ENCODE measurements at regions not wholly inside any gene's neighbourhood (a gene's known extent, or its start where the extent isn't known, plus 50 kb on each side); places are given as distances from the start of the nearest gene placed in this dataset.
A peak's percentile ranks its signal among the peaks of the same experiment; 100 is the strongest.
"Not testable (repeated sequence)": the region's sequence is repeated elsewhere in the genome, so short reads cannot be mapped to it uniquely, and the experiment has no call there.

DNA sequence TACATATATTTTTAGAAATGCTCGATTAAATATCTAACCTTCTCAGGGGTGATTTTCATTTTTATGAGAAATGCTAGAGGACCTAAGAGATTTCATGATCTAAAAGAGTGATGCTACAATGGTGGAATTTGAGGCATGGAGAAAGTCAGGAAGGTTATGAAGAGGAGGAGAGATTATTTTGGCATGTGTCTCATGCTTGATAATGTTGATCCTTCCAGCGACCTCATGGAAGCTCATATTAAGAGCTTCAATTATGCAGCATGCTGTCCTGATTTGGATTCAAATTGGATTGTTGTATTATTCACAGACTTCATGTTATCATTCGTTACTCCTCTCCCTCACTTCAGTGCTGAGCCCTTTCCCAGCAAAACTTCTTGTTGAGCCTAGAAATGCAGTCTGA is 112.5 kb downstream of the RAP2B start:
- DNase-seq, result no peak
- no peaks in the 10 kb centered on the region for H3K9me3 Mint-ChIP-seq
- H3K36me3 Mint-ChIP-seq, result peaks cover 0 to 9% (median 4%) of the 10 kb centered on the region in 3 donors
- H3K4me1 Mint-ChIP-seq, result peaks cover 11 to 38% of the 10 kb centered on the region in 2 donors
- no peak overlapping the region for H3K4me3 Mint-ChIP-seq
- no peak overlapping the region for H3K27ac Mint-ChIP-seq
- peaks cover 0 to 3% (median 0%) of the 10 kb centered on the region in 3 donors for H3K27me3 Mint-ChIP-seq (ENCODE audit: low read depth in 3 of 3)

DNA sequence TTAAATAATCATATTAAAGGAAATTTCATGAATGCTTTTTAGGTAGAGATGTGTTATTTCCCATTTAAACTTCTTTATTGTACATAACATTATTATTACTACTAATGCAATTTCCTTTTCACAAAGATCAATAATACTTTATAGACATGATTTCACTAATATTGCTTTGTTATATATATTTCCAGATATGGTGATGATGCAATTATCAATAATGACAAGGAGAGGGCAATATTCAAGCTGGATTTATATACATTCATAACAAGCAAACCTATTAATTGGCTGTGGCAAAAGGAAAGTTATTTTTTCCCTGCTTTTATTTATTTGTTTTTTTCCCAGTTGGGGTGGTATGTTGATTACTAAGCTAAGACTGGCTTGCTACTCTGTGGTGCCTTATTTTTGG is 113.5 kb downstream of the RAP2B start:
- Mint-ChIP-seq H3K27me3 (ENCODE audit: low read depth in 3 of 3) (peaks cover 0 to 3% (median 1%) of the 10 kb centered on the region in 3 donors), H3K27ac (peak overlapping the region in 1 of 6 donors; percentile 83), H3K9me3 (no peaks in the 10 kb centered on the region), H3K36me3 (peaks cover 0 to 6% (median 4%) of the 10 kb centered on the region in 3 donors), H3K4me1 (peaks cover 11 to 35% of the 10 kb centered on the region in 2 donors), H3K4me3 (no peak overlapping the region)
- no peak for DNase-seq

DNA sequence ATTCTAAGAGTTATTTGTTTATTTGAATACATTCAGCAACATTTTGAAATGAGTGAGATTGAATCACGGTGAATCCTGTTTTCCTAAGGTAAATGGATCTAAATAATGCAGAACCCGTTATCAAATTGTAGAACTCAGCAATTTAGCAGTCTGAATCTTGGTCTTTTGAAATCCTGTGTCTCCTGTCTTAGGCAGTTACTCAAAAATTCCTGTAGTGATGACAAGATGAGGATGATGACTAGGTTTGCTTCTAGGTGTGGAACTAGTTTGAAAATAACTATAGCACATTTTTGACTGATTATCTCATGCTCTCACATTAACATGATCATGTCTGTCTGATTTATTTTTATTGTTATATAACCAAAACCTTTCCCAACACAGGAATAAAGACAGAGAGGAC is 115.0 kb downstream of the RAP2B start:
- H3K27ac Mint-ChIP-seq, result peak overlapping the region in 1 of 6 donors; percentile 37
- H3K36me3 Mint-ChIP-seq, result peaks cover 0 to 5% (median 4%) of the 10 kb centered on the region in 3 donors
- no peaks in the 10 kb centered on the region for H3K9me3 Mint-ChIP-seq
- no peak for DNase-seq
- H3K4me1 Mint-ChIP-seq, result peaks cover 9 to 22% of the 10 kb centered on the region in 2 donors
- no peak overlapping the region for H3K4me3 Mint-ChIP-seq
- H3K27me3 Mint-ChIP-seq (ENCODE audit: low read depth in 3 of 3), result peaks cover 0 to 3% (median 1%) of the 10 kb centered on the region in 3 donors

DNA sequence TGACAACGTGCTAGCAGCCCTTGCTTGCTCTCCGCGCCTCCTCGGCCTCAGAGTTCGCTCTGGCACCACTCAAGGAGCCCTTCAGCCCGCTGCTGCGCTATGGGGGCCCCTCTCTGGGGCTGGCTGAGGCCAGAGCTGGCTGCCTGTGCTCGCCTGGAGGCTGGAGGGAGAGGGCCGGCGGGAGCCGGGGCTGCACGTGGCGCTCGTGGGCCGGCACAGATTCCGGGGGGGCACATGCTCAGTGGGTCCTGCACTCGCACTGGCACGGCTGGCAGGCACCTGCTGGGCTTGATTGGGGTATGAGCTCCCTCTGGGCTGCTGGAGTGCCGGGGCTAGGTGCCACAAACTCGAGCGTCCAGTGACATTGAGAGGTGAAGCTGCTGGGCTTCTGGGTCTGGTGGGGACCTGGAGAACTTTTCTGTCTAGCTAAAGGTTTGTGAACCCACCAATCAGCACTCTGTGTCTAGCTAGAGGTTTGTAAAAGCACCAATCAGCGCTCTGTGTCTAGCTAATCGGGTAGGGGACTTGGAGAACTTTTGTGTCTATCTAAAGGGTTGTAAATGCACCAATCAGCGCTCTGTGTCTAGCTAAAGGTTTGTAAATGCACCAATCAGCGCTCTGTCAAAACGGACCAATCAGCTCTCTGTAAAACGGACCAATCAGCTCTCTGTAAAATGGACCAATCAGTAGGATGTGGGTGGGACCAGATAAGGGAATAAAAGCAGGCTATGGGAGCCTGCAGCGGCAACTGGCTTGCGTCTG is 119.4 kb downstream of the RAP2B start:
- peaks cover 23 to 24% of the 10 kb centered on the region in 2 donors for H3K4me1 Mint-ChIP-seq
- not testable (repeated sequence) for H3K36me3 Mint-ChIP-seq; H3K4me3 Mint-ChIP-seq; H3K27ac Mint-ChIP-seq; H3K27me3 Mint-ChIP-seq (ENCODE audit: low read depth in 3 of 3); DNase-seq; H3K9me3 Mint-ChIP-seq

DNA sequence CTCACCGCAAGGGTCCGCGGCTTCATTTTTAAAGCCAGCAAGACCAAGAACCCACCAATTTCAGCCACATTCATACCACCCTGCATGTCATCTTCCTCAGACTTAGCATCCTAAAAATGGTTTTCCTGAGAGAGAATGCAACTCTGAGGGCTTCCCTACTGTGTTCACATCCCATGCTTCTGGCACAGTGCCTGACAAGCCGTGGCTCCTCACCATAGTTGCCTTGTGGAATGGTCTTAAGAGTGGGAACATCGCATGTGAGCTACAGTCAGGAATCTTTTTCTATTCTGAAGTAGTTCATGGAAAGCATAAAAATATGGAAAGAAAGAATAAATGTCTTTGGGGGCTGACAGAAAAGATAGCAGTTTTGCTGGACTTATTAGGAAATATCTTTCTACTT is 120.3 kb downstream of the RAP2B start:
- Mint-ChIP-seq H3K4me1 (peaks cover 25 to 31% of the 10 kb centered on the region in 2 donors), H3K36me3 (no peaks in the 10 kb centered on the region), H3K27me3 (ENCODE audit: low read depth in 3 of 3) (peaks cover 0 to 5% (median 0%) of the 10 kb centered on the region in 3 donors), H3K9me3 (no peaks in the 10 kb centered on the region), H3K27ac (no peak overlapping the region), H3K4me3 (no peak overlapping the region)
- no peak for DNase-seq

DNA sequence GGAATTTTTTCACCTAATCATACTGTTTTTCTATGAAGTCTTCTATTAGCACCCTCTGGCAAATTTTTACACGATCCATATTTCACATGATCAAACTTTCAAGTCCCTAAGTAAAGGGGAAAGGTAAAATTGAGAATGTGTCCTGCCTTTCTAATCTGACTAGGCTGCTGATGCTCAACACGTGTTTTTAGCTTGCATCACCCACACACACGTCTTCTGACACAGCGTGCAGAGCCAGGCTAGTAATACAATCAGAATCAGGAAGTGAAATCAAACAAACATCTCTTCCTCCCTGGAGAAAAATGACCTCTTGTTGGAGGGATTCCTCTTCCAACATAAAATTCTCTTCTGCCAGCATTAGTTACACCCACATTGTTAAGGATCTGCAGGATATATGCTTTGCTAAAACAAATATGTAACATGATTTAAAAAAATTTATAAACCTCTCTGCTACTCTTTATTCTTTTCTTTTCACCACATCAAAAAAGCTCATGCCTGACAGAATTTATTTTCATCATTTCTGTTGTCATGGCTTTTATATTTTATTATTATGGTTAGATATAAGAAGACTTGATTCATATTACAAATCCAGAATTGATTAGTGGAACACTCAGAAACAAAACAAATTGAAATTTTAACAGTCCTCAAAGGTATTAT is 122.4 kb downstream of the RAP2B start:
- H3K4me1 Mint-ChIP-seq, result peaks cover 44 to 49% of the 10 kb centered on the region in 2 donors
- peaks cover 0 to 5% (median 0%) of the 10 kb centered on the region in 3 donors for H3K27me3 Mint-ChIP-seq (ENCODE audit: low read depth in 3 of 3)
- H3K27ac Mint-ChIP-seq, result peak overlapping the region; percentile 69 to 95 (median 88)
- no peaks in the 10 kb centered on the region for H3K36me3 Mint-ChIP-seq
- peak overlapping the region in 4 of 5 donors; percentile 3 to 70 (median 58) for H3K4me3 Mint-ChIP-seq
- peak; percentile 7 to 40 (median 25) for DNase-seq
- H3K9me3 Mint-ChIP-seq, result no peaks in the 10 kb centered on the region

DNA sequence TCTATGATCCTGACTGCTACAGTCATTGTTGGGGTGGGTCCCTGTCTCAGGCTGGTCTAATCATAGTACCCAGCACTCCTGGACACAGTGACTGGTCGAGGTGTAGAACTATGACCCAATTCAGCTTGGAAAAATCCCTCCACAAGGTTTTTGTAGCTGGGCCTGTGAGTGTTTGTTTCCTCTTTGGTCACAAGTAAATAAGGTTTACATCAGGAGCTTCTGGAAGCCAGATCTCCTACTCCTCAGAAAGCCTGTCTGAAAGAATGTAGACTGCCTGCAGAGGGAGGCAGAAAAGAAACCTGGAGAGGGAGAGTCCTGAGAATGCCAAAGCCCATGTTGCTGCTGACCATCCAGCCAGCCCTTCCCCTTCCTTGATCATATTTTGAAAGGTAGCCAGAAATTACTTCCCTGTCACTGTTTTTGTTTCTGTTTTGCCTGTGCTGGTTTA is 123.2 kb downstream of the RAP2B start:
- DNase-seq, result no peak
- peaks cover 0 to 5% (median 0%) of the 10 kb centered on the region in 3 donors for H3K27me3 Mint-ChIP-seq (ENCODE audit: low read depth in 3 of 3)
- no peaks in the 10 kb centered on the region for H3K9me3 Mint-ChIP-seq
- H3K4me3 Mint-ChIP-seq, result peak overlapping the region in 1 of 5 donors; percentile 62
- peaks cover 49 to 57% of the 10 kb centered on the region in 2 donors for H3K4me1 Mint-ChIP-seq
- H3K36me3 Mint-ChIP-seq, result no peaks in the 10 kb centered on the region
- peak overlapping the region; percentile 42 to 87 (median 78) for H3K27ac Mint-ChIP-seq

DNA sequence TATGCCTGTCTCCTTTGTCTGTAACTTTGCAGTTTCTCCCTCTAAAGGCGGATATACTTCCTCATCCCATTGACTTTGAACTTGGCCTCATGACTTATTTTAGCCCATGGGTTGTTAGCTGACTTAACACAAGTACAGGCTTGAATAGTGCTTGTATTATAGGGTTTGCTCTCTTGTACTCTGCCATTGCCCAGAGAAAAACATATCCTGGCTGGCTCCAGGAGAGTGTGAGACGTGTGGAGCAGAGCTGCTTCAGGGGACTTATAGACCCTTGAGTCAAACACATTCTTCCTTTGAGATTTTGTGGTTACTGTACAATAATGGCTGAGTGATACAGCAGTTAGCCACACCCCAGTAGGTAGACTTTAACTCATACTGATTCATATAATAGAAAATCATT is 124.0 kb downstream of the RAP2B start:
- H3K27me3 Mint-ChIP-seq (ENCODE audit: low read depth in 3 of 3), result peaks cover 0 to 4% (median 0%) of the 10 kb centered on the region in 3 donors
- peaks cover 56 to 65% of the 10 kb centered on the region in 2 donors for H3K4me1 Mint-ChIP-seq
- H3K27ac Mint-ChIP-seq, result peak overlapping the region; percentile 42 to 86 (median 74)

DNA sequence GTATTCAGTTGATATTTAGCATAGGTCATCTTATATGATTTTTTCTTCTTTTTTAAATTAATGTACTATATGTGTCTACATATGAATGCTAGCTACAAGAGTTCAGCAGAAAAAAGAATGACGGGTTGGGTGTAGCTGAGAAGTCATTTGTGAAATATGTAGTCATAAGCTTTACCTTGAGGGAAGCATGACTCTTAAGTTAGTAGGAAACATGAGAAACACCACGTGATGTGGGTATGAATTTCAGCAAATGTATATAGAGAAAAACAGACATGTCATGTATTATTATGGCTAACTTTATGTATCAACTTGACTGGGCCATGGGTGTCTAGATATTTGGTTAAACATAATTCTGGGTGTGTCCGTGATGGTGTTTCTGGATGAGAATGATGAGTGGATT is 125.0 kb downstream of the RAP2B start:
- no peak for DNase-seq
- no peaks in the 10 kb centered on the region for H3K9me3 Mint-ChIP-seq
- H3K4me1 Mint-ChIP-seq, result peaks cover 66 to 75% of the 10 kb centered on the region in 2 donors
- no peak overlapping the region for H3K4me3 Mint-ChIP-seq
- peak overlapping the region in 2 of 6 donors; percentile 72 to 78 for H3K27ac Mint-ChIP-seq
- H3K27me3 Mint-ChIP-seq (ENCODE audit: low read depth in 3 of 3), result peaks cover 0 to 4% (median 0%) of the 10 kb centered on the region in 3 donors
- H3K36me3 Mint-ChIP-seq, result no peaks in the 10 kb centered on the region

More for the DNA sequence above, 124.0 kb downstream of the RAP2B start:
- no peaks in the 10 kb centered on the region for H3K36me3 Mint-ChIP-seq
- H3K4me3 Mint-ChIP-seq, result peak overlapping the region in 1 of 5 donors; percentile 2
- DNase-seq, result no peak
- H3K9me3 Mint-ChIP-seq, result no peaks in the 10 kb centered on the region

DNA sequence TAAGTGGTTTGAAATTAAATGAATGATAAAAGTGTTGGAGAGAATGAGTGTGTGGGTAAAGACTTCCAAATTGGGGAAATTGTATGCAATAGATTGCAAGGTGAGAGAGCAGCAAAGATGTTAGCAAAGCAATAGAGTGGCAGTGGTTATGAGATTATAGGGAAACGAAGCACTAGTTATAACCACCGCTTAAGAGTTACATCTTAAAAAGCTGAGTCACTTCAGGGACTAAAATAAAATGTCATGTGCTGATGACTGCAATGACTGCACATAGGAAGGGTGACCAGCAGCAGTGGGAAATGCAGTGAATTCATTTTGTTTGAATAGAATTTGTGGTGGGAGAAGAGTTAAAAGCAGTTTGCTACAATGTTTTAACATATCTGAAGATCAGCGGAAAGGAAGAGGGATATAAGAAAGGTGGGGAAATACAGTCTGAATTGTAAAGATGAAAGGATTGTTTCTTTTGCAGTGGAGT is 127.3 kb downstream of the RAP2B start:
- H3K4me3 Mint-ChIP-seq, result peak overlapping the region in 2 of 5 donors; percentile 36 to 59
- H3K27me3 Mint-ChIP-seq (ENCODE audit: low read depth in 3 of 3), result no peaks in the 10 kb centered on the region
- no peaks in the 10 kb centered on the region for H3K9me3 Mint-ChIP-seq
- H3K27ac Mint-ChIP-seq, result peak overlapping the region in 5 of 6 donors; percentile 2 to 71 (median 44)
- no peak for DNase-seq
- H3K4me1 Mint-ChIP-seq, result peaks cover 59 to 71% of the 10 kb centered on the region in 2 donors
- no peaks in the 10 kb centered on the region for H3K36me3 Mint-ChIP-seq

DNA sequence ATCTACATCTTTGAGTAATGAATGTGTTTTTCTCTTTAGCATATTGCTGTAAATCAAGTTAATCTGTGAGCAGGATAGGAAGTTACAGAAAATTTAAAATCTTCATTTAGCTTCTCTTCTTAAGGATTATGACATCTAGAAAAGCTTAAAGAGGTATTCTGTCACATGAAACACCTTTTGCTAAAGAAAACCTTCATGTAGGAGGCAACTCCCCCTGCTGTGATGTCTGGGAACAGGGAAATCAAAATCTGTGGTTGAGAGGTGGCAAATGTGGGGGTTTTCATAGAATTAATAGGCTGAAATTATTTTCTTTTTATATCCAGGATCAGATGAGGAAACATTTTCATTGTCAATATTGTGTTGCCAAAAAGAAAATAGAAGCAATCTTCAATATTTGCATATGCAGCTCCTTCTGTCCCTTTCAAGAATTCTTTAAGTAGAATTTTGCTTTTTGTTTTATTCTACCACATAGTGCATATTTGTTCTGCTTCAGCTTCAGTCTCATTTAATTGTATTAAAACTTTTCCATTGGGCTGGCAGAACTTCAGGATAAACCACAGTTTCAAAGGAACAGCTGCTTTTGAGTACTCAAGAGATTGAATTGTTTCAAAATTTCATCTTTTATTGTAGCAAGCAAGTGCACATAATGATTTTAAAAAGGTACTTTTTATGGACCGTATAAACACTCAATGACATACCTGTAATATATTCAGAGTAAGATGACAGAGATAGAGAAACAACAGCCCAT is 128.4 kb downstream of the RAP2B start:
- peak; percentile 16 to 25 (median 21) for DNase-seq
- Mint-ChIP-seq H3K9me3 (no peaks in the 10 kb centered on the region), H3K36me3 (no peaks in the 10 kb centered on the region), H3K4me1 (peaks cover 50 to 61% of the 10 kb centered on the region in 2 donors), H3K27ac (peak overlapping the region in 4 of 6 donors; percentile 56 to 66 (median 58)), H3K27me3 (ENCODE audit: low read depth in 3 of 3) (no peaks in the 10 kb centered on the region), H3K4me3 (peak overlapping the region in 3 of 5 donors; percentile 3 to 70 (median 28))

DNA sequence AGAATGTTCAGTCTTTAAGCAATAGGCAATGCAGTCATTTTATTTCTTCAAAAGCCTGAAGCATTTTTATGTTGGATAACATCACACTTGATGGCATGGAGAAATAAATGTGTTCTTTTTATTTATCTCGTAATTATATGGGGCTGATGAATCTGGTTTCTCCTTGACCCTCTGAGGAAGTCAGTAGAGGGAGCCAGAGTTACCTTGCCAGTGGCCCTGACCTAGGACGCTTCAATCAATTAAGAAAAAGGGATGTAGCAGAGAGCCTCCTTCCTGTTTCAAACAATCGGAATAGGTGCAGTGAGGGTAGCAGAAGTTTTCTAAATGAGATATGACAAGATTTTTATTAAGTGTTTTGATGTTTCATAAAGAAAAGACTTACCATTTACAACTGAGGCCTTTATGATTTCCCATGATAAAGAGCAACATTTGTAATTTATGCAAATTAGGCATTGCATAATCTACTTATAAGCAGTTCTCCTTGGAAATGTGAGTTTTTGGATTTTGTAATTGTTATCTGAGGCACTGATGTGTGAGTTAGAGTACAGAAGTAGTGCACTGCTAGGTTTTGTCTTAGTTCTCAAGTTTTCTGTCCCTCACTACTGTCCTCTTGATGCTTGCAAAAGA is 129.1 kb downstream of the RAP2B start:
- H3K36me3 Mint-ChIP-seq, result no peaks in the 10 kb centered on the region
- no peaks in the 10 kb centered on the region for H3K9me3 Mint-ChIP-seq
- H3K4me1 Mint-ChIP-seq, result peaks cover 44 to 54% of the 10 kb centered on the region in 2 donors
- DNase-seq, result peak; percentile 10 to 37 (median 24)
- peak overlapping the region in 4 of 5 donors; percentile 0 to 28 (median 26) for H3K4me3 Mint-ChIP-seq
- H3K27ac Mint-ChIP-seq, result peak overlapping the region; percentile 47 to 66 (median 56)
- no peaks in the 10 kb centered on the region for H3K27me3 Mint-ChIP-seq (ENCODE audit: low read depth in 3 of 3)

DNA sequence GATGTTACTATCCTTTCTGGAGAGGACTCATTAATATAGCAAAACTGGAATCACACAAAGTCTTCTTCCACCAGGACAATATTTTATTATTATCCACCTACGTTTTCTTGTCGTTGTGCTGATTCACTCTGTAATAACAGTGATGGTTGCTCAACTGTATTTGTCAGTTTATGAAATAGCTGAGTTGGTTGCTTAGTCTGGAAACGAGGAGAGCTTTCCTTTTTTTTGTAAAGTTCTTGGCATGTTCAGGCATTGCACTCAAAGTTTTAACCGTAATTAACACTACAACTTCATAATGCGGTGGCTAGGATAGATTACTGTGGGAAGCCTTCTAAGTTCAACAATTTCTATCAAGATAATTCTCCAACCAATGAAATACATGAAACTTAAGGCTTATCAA is 131.2 kb downstream of the RAP2B start:
- H3K4me1 Mint-ChIP-seq, result peaks cover 33 to 38% of the 10 kb centered on the region in 2 donors

More for the DNA sequence above, 131.2 kb downstream of the RAP2B start:
- Mint-ChIP-seq H3K36me3 (no peaks in the 10 kb centered on the region), H3K27ac (no peak overlapping the region), H3K27me3 (ENCODE audit: low read depth in 3 of 3) (no peaks in the 10 kb centered on the region), H3K9me3 (no peaks in the 10 kb centered on the region), H3K4me3 (no peak overlapping the region)
- no peak for DNase-seq

All from immature natural killer cell (primary cell).